Omental fat pad (tissue), 3 donors: ENCODE measurements at regions not wholly inside any gene's neighbourhood (a gene's known extent, or its start where the extent isn't known, plus 50 kb on each side); places are given as distances from the start of the nearest gene placed in this dataset.

Experiments
- ATAC-seq: fragments of 150-250 bp; one replicate; pipeline ENCODE4 v1.9.1; 2016; ENCODE audit warnings: mild to moderate bottlenecking, moderate library complexity; ENCODE audit not compliant: low FRiP score
- DNase-seq: peaks from one replicate; pipeline ENCODE4 v3.0.0-alpha.2; 2019; ENCODE audit warnings: low spot score
- CTCF ChIP-seq, 3 donors: fragments of 450-650 bp; IDR thresholded peaks; one replicate each; pipeline ENCODE4 v1.5.1; 2016 to 2017; ENCODE audit warnings: antibody characterized with exemption in 3 of 3, mild to moderate bottlenecking in 3 of 3, moderate library complexity in 2 of 3

GRCh38 chr1:213931836-213932235 is 55.9 kb upstream of the PROX1 start:
- ATAC-seq = no peak
- DNase-seq = no peak

GRCh38 chr1:213933336-213933735 is 54.4 kb upstream of the PROX1 start:
- no peak for DNase-seq
- ATAC-seq = no peak
- no peak for TF ChIP-seq CTCF (IDR thresholded peaks at IDR 0.05)

More at GRCh38 chr1:213931836-213932235, 55.9 kb upstream of the PROX1 start:
- no peak for TF ChIP-seq CTCF (IDR thresholded peaks at IDR 0.05)

GRCh38 chr1:213934649-213935048 is 53.1 kb upstream of the PROX1 start:
- ATAC-seq = no peak
- TF ChIP-seq CTCF (IDR thresholded peaks at IDR 0.05) = no peak
- no peak for DNase-seq

- TF ChIP-seq CTCF (IDR thresholded peaks at IDR 0.05) = no peak
- DNase-seq (no peak), ATAC-seq (no peak)
Measured at GRCh38 chr1:213936571-213936970, 51.2 kb upstream of the PROX1 start.
